GM21381 (cell line): ENCODE measurements at regions not wholly inside any gene's neighbourhood (a gene's known extent, or its start where the extent isn't known, plus 50 kb on each side); places are given as distances from the start of the nearest gene placed in this dataset.

Source experiments
- ATAC-seq: cut with Tn5 transposase; IDR thresholded peaks from one replicate; pipeline ENCODE4 v1.9.1; 2021; ENCODE audit warnings: mild to moderate bottlenecking, moderate library complexity; ENCODE audit not compliant: unreplicated experiment

GRCh38 chr5:35436400-35437057, 181.1 kb upstream of the SPEF2 start:
- no peak for ATAC-seq

- ATAC-seq = no peak
These were observed 187.1 kb upstream of the SPEF2 start for GRCh38 chr5:35430381-35431162.

GRCh38 chr5:35420200-35420599, 189.9 kb upstream of the PRLR start:
- no peak for ATAC-seq

- no peak for ATAC-seq
These were observed 186.8 kb upstream of the PRLR start for GRCh38 chr5:35417040-35417439.

GRCh38 chr5:35416217-35416988, 186.1 kb upstream of the PRLR start:
- no peak for ATAC-seq

- ATAC-seq = no peak
These were observed 185.0 kb upstream of the PRLR start for GRCh38 chr5:35415309-35415708.

- no peak for ATAC-seq
These were observed 179.1 kb upstream of the PRLR start for GRCh38 chr5:35409361-35409760.

GRCh38 chr5:35408146-35408545, 177.9 kb upstream of the PRLR start:
- ATAC-seq = no peak

- ATAC-seq = no peak
These were observed 177.4 kb upstream of the PRLR start for GRCh38 chr5:35407697-35408096.

GRCh38 chr5:35405938-35406337, 175.7 kb upstream of the PRLR start:
- no peak for ATAC-seq

GRCh38 chr5:35404701-35405100, 174.4 kb upstream of the PRLR start:
- ATAC-seq = no peak

- ATAC-seq = no peak
These were observed 163.6 kb upstream of the PRLR start for GRCh38 chr5:35393901-35394300.

- ATAC-seq = no peak
These were observed 154.4 kb upstream of the PRLR start for GRCh38 chr5:35384658-35385057.

- ATAC-seq = no peak
These were observed 152.8 kb upstream of the PRLR start for GRCh38 chr5:35383041-35383440.

GRCh38 chr5:35377653-35378052, 147.4 kb upstream of the PRLR start:
- no peak for ATAC-seq

GRCh38 chr5:35374584-35374983, 144.3 kb upstream of the PRLR start:
- no peak for ATAC-seq

- no peak for ATAC-seq
These were observed 143.0 kb upstream of the PRLR start for GRCh38 chr5:35373249-35373648.

- ATAC-seq = no peak
These were observed 142.2 kb upstream of the PRLR start for GRCh38 chr5:35372482-35372881.

GRCh38 chr5:35371951-35372426, 141.7 kb upstream of the PRLR start:
- ATAC-seq = no peak

- ATAC-seq = no peak
These were observed 140.6 kb upstream of the PRLR start for GRCh38 chr5:35370871-35371270.

- no peak for ATAC-seq
These were observed 139.9 kb upstream of the PRLR start for GRCh38 chr5:35369965-35370790.
